ENCODE measurements at regions not wholly inside any gene's neighbourhood (a gene's known extent, or its start where the extent isn't known, plus 50 kb on each side); places are given as distances from the start of the nearest gene placed in this dataset.

- ChIA-PET CTCF (interaction anchor here (1.0 kb wide), 1 partner anchor 20 kb away, joined by 4 read pairs; no protein-coding TSS in a partner anchor), POLR2A (no interaction called here)
- H3K4me3 Mint-ChIP-seq, result no peak overlapping the region
- DNase-seq (no peak), ATAC-seq (no peak)
- H3K9me3 Mint-ChIP-seq (ENCODE audit: low read depth), result no peaks in the 10 kb centered on the region
- no peaks in the 10 kb centered on the region for H3K4me1 Mint-ChIP-seq
- intact Hi-C loops (cut with DNase I, micrococcal nuclease), result no loop called here
- no peak overlapping the region for H3K27ac Mint-ChIP-seq
- H3K27me3 Mint-ChIP-seq, result no peaks in the 10 kb centered on the region
- no peaks in the 10 kb centered on the region for H3K36me3 Mint-ChIP-seq (ENCODE audit: low read depth)
Measured at GRCh38 chr7:84658286-84658685, 463.7 kb upstream of the SEMA3A start.

GRCh38 chr7:84654273-84654672 is 459.7 kb upstream of the SEMA3A start:
- intact Hi-C loops (cut with DNase I, micrococcal nuclease), result no loop called here
- no peak for ATAC-seq
- H3K4me1 Mint-ChIP-seq, result no peaks in the 10 kb centered on the region

GRCh38 chr7:84651876-84652275 is 457.3 kb upstream of the SEMA3A start:
- Mint-ChIP-seq H3K4me3 (no peak overlapping the region), H3K27me3 (no peaks in the 10 kb centered on the region), H3K36me3 (ENCODE audit: low read depth) (no peaks in the 10 kb centered on the region), H3K27ac (no peak overlapping the region), H3K9me3 (ENCODE audit: low read depth) (no peaks in the 10 kb centered on the region), H3K4me1 (no peaks in the 10 kb centered on the region)
- CTCF ChIA-PET, result no interaction called here
- POLR2A ChIA-PET, result no interaction called here
- DNase-seq (no peak), ATAC-seq (no peak)
- intact Hi-C loops (cut with DNase I, micrococcal nuclease), result no loop called here

More at GRCh38 chr7:84654273-84654672, 459.7 kb upstream of the SEMA3A start:
- Mint-ChIP-seq H3K27ac (no peak overlapping the region), H3K36me3 (ENCODE audit: low read depth) (no peaks in the 10 kb centered on the region), H3K9me3 (ENCODE audit: low read depth) (no peaks in the 10 kb centered on the region), H3K4me3 (no peak overlapping the region), H3K27me3 (no peaks in the 10 kb centered on the region)
- ChIA-PET CTCF (no interaction called here), POLR2A (no interaction called here)
- DNase-seq, result no peak

- no peak overlapping the region for H3K27ac Mint-ChIP-seq
- POLR2A ChIA-PET, result no interaction called here
- CTCF ChIA-PET, result interaction anchor here (0.6 to 1.2 kb wide), 3 partner anchors 13 to 153 kb away, joined by 3 read pairs; no protein-coding TSS in a partner anchor
- no peaks in the 10 kb centered on the region for H3K36me3 Mint-ChIP-seq (ENCODE audit: low read depth)
- ATAC-seq, result no peak
- no peak overlapping the region for H3K4me3 Mint-ChIP-seq
- H3K27me3 Mint-ChIP-seq, result no peaks in the 10 kb centered on the region
- no peak for DNase-seq
- no peaks in the 10 kb centered on the region for H3K9me3 Mint-ChIP-seq (ENCODE audit: low read depth)
- intact Hi-C loops (cut with DNase I, micrococcal nuclease), result no loop called here
- H3K4me1 Mint-ChIP-seq, result no peaks in the 10 kb centered on the region
Measured at GRCh38 chr7:84647797-84648757, 453.5 kb upstream of the SEMA3A start.

- H3K27me3 Mint-ChIP-seq, result no peaks in the 10 kb centered on the region
- intact Hi-C loops (cut with DNase I, micrococcal nuclease), result no loop called here
- CTCF ChIA-PET, result no interaction called here
Measured at GRCh38 chr7:84642611-84643010, 448.0 kb upstream of the SEMA3A start.

GRCh38 chr7:84640637-84641036 is 446.0 kb upstream of the SEMA3A start:
- DNase-seq (no peak), ATAC-seq (no peak)
- POLR2A ChIA-PET, result no interaction called here
- Mint-ChIP-seq H3K27ac (no peak overlapping the region), H3K27me3 (no peaks in the 10 kb centered on the region), H3K4me3 (no peak overlapping the region), H3K36me3 (ENCODE audit: low read depth) (no peaks in the 10 kb centered on the region), H3K4me1 (no peaks in the 10 kb centered on the region), H3K9me3 (ENCODE audit: low read depth) (no peaks in the 10 kb centered on the region)
- intact Hi-C loops (cut with DNase I, micrococcal nuclease), result no loop called here
- CTCF ChIA-PET, result no interaction called here

More at GRCh38 chr7:84642611-84643010, 448.0 kb upstream of the SEMA3A start:
- Mint-ChIP-seq H3K4me3 (no peak overlapping the region), H3K9me3 (ENCODE audit: low read depth) (no peaks in the 10 kb centered on the region), H3K36me3 (ENCODE audit: low read depth) (no peaks in the 10 kb centered on the region), H3K27ac (no peak overlapping the region), H3K4me1 (no peaks in the 10 kb centered on the region)
- POLR2A ChIA-PET, result no interaction called here
- DNase-seq, result no peak
- no peak for ATAC-seq

- intact Hi-C loops (cut with DNase I, micrococcal nuclease), result no loop called here
- DNase-seq (no peak), ATAC-seq (no peak)
- Mint-ChIP-seq H3K36me3 (ENCODE audit: low read depth) (no peaks in the 10 kb centered on the region), H3K4me3 (no peak overlapping the region), H3K27me3 (no peaks in the 10 kb centered on the region), H3K9me3 (ENCODE audit: low read depth) (peaks cover 2% of the 10 kb centered on the region), H3K27ac (no peak overlapping the region), H3K4me1 (no peaks in the 10 kb centered on the region)
- POLR2A ChIA-PET, result no interaction called here
- CTCF ChIA-PET, result interaction anchor here (0.7 to 0.8 kb wide), 2 partner anchors 11 to 84 kb away, joined by 3 read pairs; no protein-coding TSS in a partner anchor
Measured at GRCh38 chr7:84638339-84638697, 443.7 kb upstream of the SEMA3A start.

- intact Hi-C loops (cut with DNase I, micrococcal nuclease), result no loop called here
- CTCF ChIA-PET, result interaction anchor here (0.7 to 0.8 kb wide), 2 partner anchors 10 to 83 kb away, joined by 3 read pairs; no protein-coding TSS in a partner anchor
- no peaks in the 10 kb centered on the region for H3K4me1 Mint-ChIP-seq
- no peak overlapping the region for H3K27ac Mint-ChIP-seq
- ATAC-seq (no peak), DNase-seq (no peak)
- no peaks in the 10 kb centered on the region for H3K27me3 Mint-ChIP-seq
- no peaks in the 10 kb centered on the region for H3K36me3 Mint-ChIP-seq (ENCODE audit: low read depth)
- no peak overlapping the region for H3K4me3 Mint-ChIP-seq
- peaks cover 2% of the 10 kb centered on the region for H3K9me3 Mint-ChIP-seq (ENCODE audit: low read depth)
- POLR2A ChIA-PET, result no interaction called here
Measured at GRCh38 chr7:84637568-84638338, 443.2 kb upstream of the SEMA3A start.

- Mint-ChIP-seq H3K4me1 (no peaks in the 10 kb centered on the region), H3K27ac (no peak overlapping the region), H3K9me3 (ENCODE audit: low read depth) (peaks cover 5% of the 10 kb centered on the region), H3K27me3 (no peaks in the 10 kb centered on the region), H3K4me3 (no peak overlapping the region), H3K36me3 (ENCODE audit: low read depth) (no peaks in the 10 kb centered on the region)
- no peak for DNase-seq
- no peak for ATAC-seq
- intact Hi-C loops (cut with DNase I, micrococcal nuclease), result no loop called here
- POLR2A ChIA-PET, result no interaction called here
- CTCF ChIA-PET, result no interaction called here
Measured at GRCh38 chr7:84631913-84632312, 437.3 kb upstream of the SEMA3A start.

- no peak for ATAC-seq
- Mint-ChIP-seq H3K4me3 (no peak overlapping the region), H3K36me3 (ENCODE audit: low read depth) (no peaks in the 10 kb centered on the region), H3K27me3 (no peaks in the 10 kb centered on the region), H3K4me1 (no peaks in the 10 kb centered on the region), H3K27ac (no peak overlapping the region), H3K9me3 (ENCODE audit: low read depth) (peaks cover 5% of the 10 kb centered on the region)
- POLR2A ChIA-PET, result no interaction called here
- intact Hi-C loops (cut with DNase I, micrococcal nuclease), result no loop called here
- CTCF ChIA-PET, result interaction anchor here (1.0 kb wide), 1 partner anchor 11 kb away, joined by 3 read pairs; no protein-coding TSS in a partner anchor
- DNase-seq, result no peak
Measured at GRCh38 chr7:84629640-84630318, 435.2 kb upstream of the SEMA3A start.

- intact Hi-C loops (cut with DNase I, micrococcal nuclease), result no loop called here
- ATAC-seq (no peak), DNase-seq (no peak)
- Mint-ChIP-seq H3K9me3 (ENCODE audit: low read depth) (peaks cover 5% of the 10 kb centered on the region), H3K27me3 (no peaks in the 10 kb centered on the region), H3K36me3 (ENCODE audit: low read depth) (no peaks in the 10 kb centered on the region), H3K4me3 (no peak overlapping the region), H3K27ac (no peak overlapping the region), H3K4me1 (no peaks in the 10 kb centered on the region)
- POLR2A ChIA-PET, result no interaction called here
- CTCF ChIA-PET, result no interaction called here
Measured at GRCh38 chr7:84629216-84629615, 434.6 kb upstream of the SEMA3A start.
